ENCODE measurements at regions not wholly inside any gene's neighbourhood (a gene's known extent, or its start where the extent isn't known, plus 50 kb on each side); places are given as distances from the start of the nearest gene placed in this dataset.

- Histone ChIP-seq H3K79me2 (ENCODE audit: insufficient read depth, low read length) (no peaks in the 10 kb centered on the region), H4K20me1 (ENCODE audit: insufficient read depth, low read length) (no peaks in the 10 kb centered on the region), H3K27ac (ENCODE audit: low read length) (no peak overlapping the region), H3K4me1 (ENCODE audit: insufficient read depth, low read length) (no peaks in the 10 kb centered on the region), H3K9ac (ENCODE audit: low read depth, low read length) (no peak overlapping the region), H3K9me3 (ENCODE audit: insufficient read depth, low read length, severe bottlenecking) (peaks cover 2% of the 10 kb centered on the region), H3K36me3 (ENCODE audit: insufficient read depth, low read length) (no peaks in the 10 kb centered on the region), H3K27me3 (ENCODE audit: insufficient read depth, low read length, poor library complexity) (no peaks in the 10 kb centered on the region), H3K4me3 (ENCODE audit: low read depth in 1 of 2, low read length in 2 of 2) (no peak overlapping the region), H3K4me2 (ENCODE audit: insufficient read depth, low read length) (no peak overlapping the region), H2AFZ (ENCODE audit: low read depth, low read length) (no peak overlapping the region)
- DNase-seq = no peak
- no peak for TF ChIP-seq EZH2 (IDR thresholded peaks at IDR 0.05; ENCODE audit: borderline replicate concordance, low read depth, low read length, severe bottlenecking)
- TF ChIP-seq CTCF (IDR thresholded peaks at IDR 0.05; ENCODE audit: borderline replicate concordance, extremely low read depth, low read length, poor library complexity, severe bottlenecking) = no peak
- ATAC-seq (ENCODE audit: insufficient read depth, low read depth) = no peak
These were observed 718.8 kb upstream of the TMPRSS15 start for GRCh38 chr21:19122356-19122755.

- Histone ChIP-seq H3K27me3 (ENCODE audit: insufficient read depth, low read length, poor library complexity) (no peaks in the 10 kb centered on the region), H3K4me2 (ENCODE audit: insufficient read depth, low read length) (no peak overlapping the region), H3K4me1 (ENCODE audit: insufficient read depth, low read length) (no peaks in the 10 kb centered on the region), H3K4me3 (ENCODE audit: low read depth in 1 of 2, low read length in 2 of 2) (no peak overlapping the region), H3K9ac (ENCODE audit: low read depth, low read length) (no peak overlapping the region), H3K9me3 (ENCODE audit: insufficient read depth, low read length, severe bottlenecking) (peaks cover 2% of the 10 kb centered on the region), H2AFZ (ENCODE audit: low read depth, low read length) (no peak overlapping the region), H3K36me3 (ENCODE audit: insufficient read depth, low read length) (no peaks in the 10 kb centered on the region), H3K79me2 (ENCODE audit: insufficient read depth, low read length) (no peaks in the 10 kb centered on the region), H4K20me1 (ENCODE audit: insufficient read depth, low read length) (no peaks in the 10 kb centered on the region), H3K27ac (ENCODE audit: low read length) (no peak overlapping the region)
- ATAC-seq (ENCODE audit: insufficient read depth, low read depth) (no peak), DNase-seq (no peak)
- TF ChIP-seq EZH2 (IDR thresholded peaks at IDR 0.05; ENCODE audit: borderline replicate concordance, low read depth, low read length, severe bottlenecking) (no peak), CTCF (IDR thresholded peaks at IDR 0.05; ENCODE audit: borderline replicate concordance, extremely low read depth, low read length, poor library complexity, severe bottlenecking) (no peak)
These were observed 719.5 kb upstream of the TMPRSS15 start for GRCh38 chr21:19123053-19123452.

- H3K4me3 ChIP-seq (ENCODE audit: low read depth in 1 of 2, low read length in 2 of 2) = no peak overlapping the region
- no peak overlapping the region for H3K4me2 ChIP-seq (ENCODE audit: insufficient read depth, low read length)
- no peak for TF ChIP-seq EZH2 (IDR thresholded peaks at IDR 0.05; ENCODE audit: borderline replicate concordance, low read depth, low read length, severe bottlenecking)
- TF ChIP-seq CTCF (IDR thresholded peaks at IDR 0.05; ENCODE audit: borderline replicate concordance, extremely low read depth, low read length, poor library complexity, severe bottlenecking) = no peak
- no peaks in the 10 kb centered on the region for H3K4me1 ChIP-seq (ENCODE audit: insufficient read depth, low read length)
- no peaks in the 10 kb centered on the region for H3K79me2 ChIP-seq (ENCODE audit: insufficient read depth, low read length)
- H3K27me3 ChIP-seq (ENCODE audit: insufficient read depth, low read length, poor library complexity) = no peaks in the 10 kb centered on the region
- no peak overlapping the region for H3K9ac ChIP-seq (ENCODE audit: low read depth, low read length)
- H3K27ac ChIP-seq (ENCODE audit: low read length) = no peak overlapping the region
- H4K20me1 ChIP-seq (ENCODE audit: insufficient read depth, low read length) = no peaks in the 10 kb centered on the region
- DNase-seq (no peak), ATAC-seq (ENCODE audit: insufficient read depth, low read depth) (no peak)
- no peak overlapping the region for H2AFZ ChIP-seq (ENCODE audit: low read depth, low read length)
- peaks cover 2% of the 10 kb centered on the region for H3K9me3 ChIP-seq (ENCODE audit: insufficient read depth, low read length, severe bottlenecking)
- no peaks in the 10 kb centered on the region for H3K36me3 ChIP-seq (ENCODE audit: insufficient read depth, low read length)
These were observed 719.9 kb upstream of the TMPRSS15 start for GRCh38 chr21:19123525-19123924.

- Histone ChIP-seq H3K36me3 (ENCODE audit: insufficient read depth, low read length) (no peaks in the 10 kb centered on the region), H3K9ac (ENCODE audit: low read depth, low read length) (no peak overlapping the region), H3K4me1 (ENCODE audit: insufficient read depth, low read length) (no peaks in the 10 kb centered on the region), H3K9me3 (ENCODE audit: insufficient read depth, low read length, severe bottlenecking) (peaks cover 2% of the 10 kb centered on the region), H3K4me2 (ENCODE audit: insufficient read depth, low read length) (no peak overlapping the region), H3K27me3 (ENCODE audit: insufficient read depth, low read length, poor library complexity) (no peaks in the 10 kb centered on the region), H2AFZ (ENCODE audit: low read depth, low read length) (no peak overlapping the region), H4K20me1 (ENCODE audit: insufficient read depth, low read length) (no peaks in the 10 kb centered on the region), H3K79me2 (ENCODE audit: insufficient read depth, low read length) (no peaks in the 10 kb centered on the region), H3K27ac (ENCODE audit: low read length) (no peak overlapping the region), H3K4me3 (ENCODE audit: low read depth in 1 of 2, low read length in 2 of 2) (no peak overlapping the region)
- DNase-seq = no peak
- TF ChIP-seq EZH2 (IDR thresholded peaks at IDR 0.05; ENCODE audit: borderline replicate concordance, low read depth, low read length, severe bottlenecking) = no peak
- ATAC-seq (ENCODE audit: insufficient read depth, low read depth) = no peak
These were observed 721.1 kb upstream of the TMPRSS15 start for GRCh38 chr21:19124691-19125090.

Data from DND-41 (cell line).